ENCODE measurements at regions not wholly inside any gene's neighbourhood (a gene's known extent, or its start where the extent isn't known, plus 50 kb on each side); places are given as distances from the start of the nearest gene placed in this dataset.

DNA sequence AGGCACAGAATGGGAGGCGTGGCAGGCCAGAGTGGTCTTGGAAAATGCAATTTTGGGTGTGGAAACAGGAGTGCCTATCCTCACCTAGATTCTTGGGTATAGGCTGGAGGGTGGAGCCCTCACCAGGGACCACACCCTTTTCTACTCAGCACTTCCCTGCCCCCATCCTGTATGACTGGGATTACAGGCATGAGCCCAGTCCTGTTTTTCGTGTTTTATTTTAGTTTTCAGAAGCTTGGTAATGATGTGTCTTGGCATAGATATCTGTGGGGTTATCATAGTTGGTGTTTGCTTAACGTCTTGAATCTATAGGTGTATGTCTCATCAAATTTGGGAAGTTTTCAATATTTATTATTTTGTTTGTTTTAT, 248.7 kb upstream of the CBLB start:
- Histone ChIP-seq H3K4me3 (ENCODE audit: low read depth in 2 of 2, low read length in 1 of 2) (no peak overlapping the region), H3K79me2 (ENCODE audit: insufficient read depth) (no peaks in the 10 kb centered on the region), H3K9ac (no peak overlapping the region), H3F3A (replicated peaks; ENCODE audit: insufficient read depth) (peaks cover 12% of the 10 kb centered on the region), H3K9me3 (no peaks in the 10 kb centered on the region), H3K9me2 (no peaks in the 10 kb centered on the region), H3K4me2 (no peak overlapping the region), H3K27me3 (ENCODE audit: insufficient read depth) (no peaks in the 10 kb centered on the region), H3K4me1 (ENCODE audit: control insufficient read depth in 1 of 2, insufficient read depth in 2 of 2, low read depth in 1 of 2, low read length in 1 of 2) (no peaks in the 10 kb centered on the region; a peak in 1 of 4 replicates), H2AFZ (ENCODE audit: low read depth) (no peak overlapping the region), H3K36me3 (replicated peaks in 1 of 2; ENCODE audit: control insufficient read depth in 1 of 2, insufficient read depth in 2 of 2, low read length in 1 of 2) (no peaks in the 10 kb centered on the region), H3K27ac (ENCODE audit: low read depth in 2 of 2, low read length in 1 of 2) (no peak overlapping the region), H4K20me1 (ENCODE audit: insufficient read depth) (no peaks in the 10 kb centered on the region)
- DNase-seq = no peak
- ChIA-PET CTCF (no interaction called here), POLR2A (no interaction called here)
- 85% methylated on average over 3 of the region's 3 CpGs for WGBS (ENCODE audit: low lambda C conversion rate)
- TF ChIP-seq ELF1 (IDR thresholded peaks at IDR 0.05) (no peak), POLR2AphosphoS5 (IDR thresholded peaks at IDR 0.05; ENCODE audit: low read depth, low read length) (no peak), FOSL2 (IDR thresholded peaks at IDR 0.05; ENCODE audit: borderline replicate concordance, low read depth) (no peak), FOXJ3 (CRISPR knock-in tag; IDR thresholded peaks at IDR 0.05) (no peak), TAF1 (IDR thresholded peaks at IDR 0.05; ENCODE audit: borderline replicate concordance, low read depth, low read length) (no peak), RFX5 (IDR thresholded peaks at IDR 0.05; ENCODE audit: low read length) (no peak), NRF1 (IDR thresholded peaks at IDR 0.05; ENCODE audit: low read depth, low read length) (no peak), MXI1 (IDR thresholded peaks at IDR 0.05; ENCODE audit: low read depth, low read length) (no peak), RXRA (IDR thresholded peaks at IDR 0.05; ENCODE audit: borderline replicate concordance, low read depth) (no peak), CHD2 (IDR thresholded peaks at IDR 0.05; ENCODE audit: low read length, partially characterized antibody) (no peak), JUND (IDR thresholded peaks at IDR 0.05) (no peak), RAD21 (IDR thresholded peaks at IDR 0.05; ENCODE audit: low read length) (no peak)
- TF ChIP-seq, protein P1, sequence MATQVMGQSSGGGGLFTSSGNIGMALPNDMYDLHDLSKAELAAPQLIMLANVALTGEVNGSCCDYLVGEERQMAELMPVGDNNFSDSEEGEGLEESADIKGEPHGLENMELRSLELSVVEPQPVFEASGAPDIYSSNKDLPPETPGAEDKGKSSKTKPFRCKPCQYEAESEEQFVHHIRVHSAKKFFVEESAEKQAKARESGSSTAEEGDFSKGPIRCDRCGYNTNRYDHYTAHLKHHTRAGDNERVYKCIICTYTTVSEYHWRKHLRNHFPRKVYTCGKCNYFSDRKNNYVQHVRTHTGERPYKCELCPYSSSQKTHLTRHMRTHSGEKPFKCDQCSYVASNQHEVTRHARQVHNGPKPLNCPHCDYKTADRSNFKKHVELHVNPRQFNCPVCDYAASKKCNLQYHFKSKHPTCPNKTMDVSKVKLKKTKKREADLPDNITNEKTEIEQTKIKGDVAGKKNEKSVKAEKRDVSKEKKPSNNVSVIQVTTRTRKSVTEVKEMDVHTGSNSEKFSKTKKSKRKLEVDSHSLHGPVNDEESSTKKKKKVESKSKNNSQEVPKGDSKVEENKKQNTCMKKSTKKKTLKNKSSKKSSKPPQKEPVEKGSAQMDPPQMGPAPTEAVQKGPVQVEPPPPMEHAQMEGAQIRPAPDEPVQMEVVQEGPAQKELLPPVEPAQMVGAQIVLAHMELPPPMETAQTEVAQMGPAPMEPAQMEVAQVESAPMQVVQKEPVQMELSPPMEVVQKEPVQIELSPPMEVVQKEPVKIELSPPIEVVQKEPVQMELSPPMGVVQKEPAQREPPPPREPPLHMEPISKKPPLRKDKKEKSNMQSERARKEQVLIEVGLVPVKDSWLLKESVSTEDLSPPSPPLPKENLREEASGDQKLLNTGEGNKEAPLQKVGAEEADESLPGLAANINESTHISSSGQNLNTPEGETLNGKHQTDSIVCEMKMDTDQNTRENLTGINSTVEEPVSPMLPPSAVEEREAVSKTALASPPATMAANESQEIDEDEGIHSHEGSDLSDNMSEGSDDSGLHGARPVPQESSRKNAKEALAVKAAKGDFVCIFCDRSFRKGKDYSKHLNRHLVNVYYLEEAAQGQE (IDR thresholded peaks at IDR 0.05; ENCODE audit: low read depth, low read length) = no peak
- TF ChIP-seq, protein P2, sequence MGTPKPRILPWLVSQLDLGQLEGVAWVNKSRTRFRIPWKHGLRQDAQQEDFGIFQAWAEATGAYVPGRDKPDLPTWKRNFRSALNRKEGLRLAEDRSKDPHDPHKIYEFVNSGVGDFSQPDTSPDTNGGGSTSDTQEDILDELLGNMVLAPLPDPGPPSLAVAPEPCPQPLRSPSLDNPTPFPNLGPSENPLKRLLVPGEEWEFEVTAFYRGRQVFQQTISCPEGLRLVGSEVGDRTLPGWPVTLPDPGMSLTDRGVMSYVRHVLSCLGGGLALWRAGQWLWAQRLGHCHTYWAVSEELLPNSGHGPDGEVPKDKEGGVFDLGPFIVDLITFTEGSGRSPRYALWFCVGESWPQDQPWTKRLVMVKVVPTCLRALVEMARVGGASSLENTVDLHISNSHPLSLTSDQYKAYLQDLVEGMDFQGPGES (IDR thresholded peaks at IDR 0.05; ENCODE audit: low read depth, low read length) = no peak
- TF ChIP-seq, protein P3, sequence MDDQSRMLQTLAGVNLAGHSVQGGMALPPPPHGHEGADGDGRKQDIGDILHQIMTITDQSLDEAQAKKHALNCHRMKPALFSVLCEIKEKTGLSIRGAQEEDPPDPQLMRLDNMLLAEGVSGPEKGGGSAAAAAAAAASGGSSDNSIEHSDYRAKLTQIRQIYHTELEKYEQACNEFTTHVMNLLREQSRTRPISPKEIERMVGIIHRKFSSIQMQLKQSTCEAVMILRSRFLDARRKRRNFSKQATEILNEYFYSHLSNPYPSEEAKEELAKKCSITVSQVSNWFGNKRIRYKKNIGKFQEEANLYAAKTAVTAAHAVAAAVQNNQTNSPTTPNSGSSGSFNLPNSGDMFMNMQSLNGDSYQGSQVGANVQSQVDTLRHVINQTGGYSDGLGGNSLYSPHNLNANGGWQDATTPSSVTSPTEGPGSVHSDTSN (IDR thresholded peaks at IDR 0.05) = no peak
- TF ChIP-seq, protein P4, sequence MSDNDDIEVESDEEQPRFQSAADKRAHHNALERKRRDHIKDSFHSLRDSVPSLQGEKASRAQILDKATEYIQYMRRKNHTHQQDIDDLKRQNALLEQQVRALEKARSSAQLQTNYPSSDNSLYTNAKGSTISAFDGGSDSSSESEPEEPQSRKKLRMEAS (IDR thresholded peaks at IDR 0.05; ENCODE audit: low read depth) = no peak

Data from SK-N-SH (cell line).